ENCODE measurements at regions not wholly inside any gene's neighbourhood (a gene's known extent, or its start where the extent isn't known, plus 50 kb on each side); places are given as distances from the start of the nearest gene placed in this dataset.
"Not testable (repeated sequence)": the region's sequence is repeated elsewhere in the genome, so short reads cannot be mapped to it uniquely, and the experiment has no call there.

- H4K20me1 ChIP-seq (ENCODE audit: insufficient read depth, low read length), result no peaks in the 10 kb centered on the region
- no peaks in the 10 kb centered on the region for H3K36me3 ChIP-seq (replicated peaks in 1 of 2; ENCODE audit: control insufficient read depth in 1 of 2, insufficient read depth in 2 of 2, low read length in 2 of 2)
- TF ChIP-seq, protein P1, sequence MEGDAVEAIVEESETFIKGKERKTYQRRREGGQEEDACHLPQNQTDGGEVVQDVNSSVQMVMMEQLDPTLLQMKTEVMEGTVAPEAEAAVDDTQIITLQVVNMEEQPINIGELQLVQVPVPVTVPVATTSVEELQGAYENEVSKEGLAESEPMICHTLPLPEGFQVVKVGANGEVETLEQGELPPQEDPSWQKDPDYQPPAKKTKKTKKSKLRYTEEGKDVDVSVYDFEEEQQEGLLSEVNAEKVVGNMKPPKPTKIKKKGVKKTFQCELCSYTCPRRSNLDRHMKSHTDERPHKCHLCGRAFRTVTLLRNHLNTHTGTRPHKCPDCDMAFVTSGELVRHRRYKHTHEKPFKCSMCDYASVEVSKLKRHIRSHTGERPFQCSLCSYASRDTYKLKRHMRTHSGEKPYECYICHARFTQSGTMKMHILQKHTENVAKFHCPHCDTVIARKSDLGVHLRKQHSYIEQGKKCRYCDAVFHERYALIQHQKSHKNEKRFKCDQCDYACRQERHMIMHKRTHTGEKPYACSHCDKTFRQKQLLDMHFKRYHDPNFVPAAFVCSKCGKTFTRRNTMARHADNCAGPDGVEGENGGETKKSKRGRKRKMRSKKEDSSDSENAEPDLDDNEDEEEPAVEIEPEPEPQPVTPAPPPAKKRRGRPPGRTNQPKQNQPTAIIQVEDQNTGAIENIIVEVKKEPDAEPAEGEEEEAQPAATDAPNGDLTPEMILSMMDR (IDR thresholded peaks at IDR 0.05), result no peak
- no peak overlapping the region for H3K9ac ChIP-seq (ENCODE audit: insufficient read depth, low read length, poor library complexity, severe bottlenecking)
- no peak overlapping the region for H3K4me3 Mint-ChIP-seq
- no peak overlapping the region for H3K27ac ChIP-seq (ENCODE audit: low read depth in 1 of 2, low read length in 2 of 2)
- no peaks in the 10 kb centered on the region for H3K4me1 ChIP-seq (ENCODE audit: control insufficient read depth in 1 of 2, insufficient read depth in 2 of 2, low read length in 2 of 2)
- DNase-seq, result no peak
- no peaks in the 10 kb centered on the region for H3K79me2 ChIP-seq (ENCODE audit: insufficient read depth, low read length)
- H3K4me2 ChIP-seq (replicated peaks; ENCODE audit: extremely low read depth, low read length, poor library complexity, severe bottlenecking), result no peak overlapping the region
- peaks cover 1 to 3% of the 10 kb centered on the region in 2 donors for H3K9me3 ChIP-seq (replicated peaks in 1 of 2; ENCODE audit: control insufficient read depth in 1 of 2, insufficient read depth in 1 of 2, low read length in 2 of 2)
- no peak overlapping the region for H2AFZ ChIP-seq (ENCODE audit: insufficient read depth, low read depth, low read length, poor library complexity, severe bottlenecking)
- no peak overlapping the region for H3K27ac Mint-ChIP-seq
- intact Hi-C loops (cut with micrococcal nuclease), result no loop called here
- peaks cover 0 to 10% (median 0%) of the 10 kb centered on the region in 7 donors for H3K9me3 Mint-ChIP-seq
- no peaks in the 10 kb centered on the region for H3K4me1 Mint-ChIP-seq
- WGBS (ENCODE audit: insufficient coverage), result 81% methylated on average over 3 of the region's 6 CpGs
- H3K27me3 ChIP-seq (ENCODE audit: control insufficient read depth in 2 of 2, insufficient read depth in 2 of 2, low read length in 2 of 2), result no peaks in the 10 kb centered on the region
- H3K4me3 ChIP-seq (replicated peaks in 1 of 3; ENCODE audit: low read depth in 2 of 3, low read length in 3 of 3), result no peak overlapping the region
- no peaks in the 10 kb centered on the region for H3K27me3 Mint-ChIP-seq (ENCODE audit: low read depth in 3 of 3)
- no peaks in the 10 kb centered on the region for H3K36me3 Mint-ChIP-seq
Measured at GRCh38 chr4:187396106-187396505, 599.5 kb upstream of the ZFP42 start.

- peaks cover 12 to 15% of the 10 kb centered on the region in 2 donors for H3K9me3 ChIP-seq (replicated peaks in 1 of 2; ENCODE audit: control insufficient read depth in 1 of 2, insufficient read depth in 1 of 2, low read length in 2 of 2)
- H2AFZ ChIP-seq (ENCODE audit: insufficient read depth, low read depth, low read length, poor library complexity, severe bottlenecking); H3K4me2 ChIP-seq (replicated peaks; ENCODE audit: extremely low read depth, low read length, poor library complexity, severe bottlenecking); intact Hi-C loops (cut with micrococcal nuclease); DNase-seq; H3K4me3 ChIP-seq (replicated peaks in 1 of 3; ENCODE audit: low read depth in 2 of 3, low read length in 3 of 3); H3K27ac Mint-ChIP-seq; H3K4me3 Mint-ChIP-seq; H3K27ac ChIP-seq (ENCODE audit: low read depth in 1 of 2, low read length in 2 of 2); H3K4me1 Mint-ChIP-seq; H3K79me2 ChIP-seq (ENCODE audit: insufficient read depth, low read length); H4K20me1 ChIP-seq (ENCODE audit: insufficient read depth, low read length); H3K27me3 ChIP-seq (ENCODE audit: control insufficient read depth in 2 of 2, insufficient read depth in 2 of 2, low read length in 2 of 2); H3K36me3 ChIP-seq (replicated peaks in 1 of 2; ENCODE audit: control insufficient read depth in 1 of 2, insufficient read depth in 2 of 2, low read length in 2 of 2); H3K4me1 ChIP-seq (ENCODE audit: control insufficient read depth in 1 of 2, insufficient read depth in 2 of 2, low read length in 2 of 2); H3K9ac ChIP-seq (ENCODE audit: insufficient read depth, low read length, poor library complexity, severe bottlenecking); H3K27me3 Mint-ChIP-seq (ENCODE audit: low read depth in 3 of 3); H3K36me3 Mint-ChIP-seq: not testable (repeated sequence)
- peaks cover 2 to 16% (median 10%) of the 10 kb centered on the region in 7 donors for H3K9me3 Mint-ChIP-seq
- WGBS (ENCODE audit: insufficient coverage), result 90% methylated on average over 9 of the region's 10 CpGs
Measured at GRCh38 chr4:187408447-187408846, 587.1 kb upstream of the ZFP42 start.
